ENCODE measurements at regions not wholly inside any gene's neighbourhood (a gene's known extent, or its start where the extent isn't known, plus 50 kb on each side); places are given as distances from the start of the nearest gene placed in this dataset.
"Not testable (repeated sequence)": the region's sequence is repeated elsewhere in the genome, so short reads cannot be mapped to it uniquely, and the experiment has no call there.

GRCh38 chr15:60280259-60280658 lies 117.5 kb downstream of the ANXA2 start:
- TF ChIP-seq CTCF (conservative IDR thresholded peaks at IDR 0.05) (no peak), ZFX (IDR thresholded peaks at IDR 0.05) (no peak)
- H3K27ac ChIP-seq = no peak overlapping the region

GRCh38 chr15:60283936-60284335 lies 113.8 kb downstream of the ANXA2 start:
- no peak overlapping the region for H3K27ac ChIP-seq
- TF ChIP-seq CTCF (conservative IDR thresholded peaks at IDR 0.05) = no peak
- TF ChIP-seq ZFX (IDR thresholded peaks at IDR 0.05) = no peak

- not testable (repeated sequence) for H3K27ac ChIP-seq
These were observed 101.9 kb downstream of the ANXA2 start for GRCh38 chr15:60295901-60296300.

GRCh38 chr15:60297047-60297446 lies 100.7 kb downstream of the ANXA2 start:
- no peak for TF ChIP-seq ZFX (IDR thresholded peaks at IDR 0.05)
- no peak for TF ChIP-seq CTCF (conservative IDR thresholded peaks at IDR 0.05)
- no peak overlapping the region for H3K27ac ChIP-seq

All from C4-2B (cell line).